NB4 (cell line): ENCODE measurements at regions not wholly inside any gene's neighbourhood (a gene's known extent, or its start where the extent isn't known, plus 50 kb on each side); places are given as distances from the start of the nearest gene placed in this dataset.
"Not testable (repeated sequence)": the region's sequence is repeated elsewhere in the genome, so short reads cannot be mapped to it uniquely, and the experiment has no call there.

Experiments used
- MYC ChIP-seq: IDR thresholded peaks from 2 replicates; pipeline ENCODE4 v1.6.1; 2011; ENCODE audit warnings: low read depth, low read length
- POLR2A ChIP-seq: IDR thresholded peaks from 2 replicates; pipeline ENCODE4 v1.6.1; 2011; ENCODE audit warnings: mild to moderate bottlenecking; ENCODE audit not compliant: insufficient read length; ENCODE audit errors: extremely low read depth
- TF ChIP-seq, protein P1 (sequence below): IDR thresholded peaks from one replicate; pipeline ENCODE4 v1.5.1; 2012; ENCODE audit warnings: low read depth, low read length
- TF ChIP-seq, protein P2 (sequence below): IDR thresholded peaks from 2 replicates; pipeline ENCODE4 v1.6.1; 2011; ENCODE audit warnings: low read depth, low read length

DNA sequence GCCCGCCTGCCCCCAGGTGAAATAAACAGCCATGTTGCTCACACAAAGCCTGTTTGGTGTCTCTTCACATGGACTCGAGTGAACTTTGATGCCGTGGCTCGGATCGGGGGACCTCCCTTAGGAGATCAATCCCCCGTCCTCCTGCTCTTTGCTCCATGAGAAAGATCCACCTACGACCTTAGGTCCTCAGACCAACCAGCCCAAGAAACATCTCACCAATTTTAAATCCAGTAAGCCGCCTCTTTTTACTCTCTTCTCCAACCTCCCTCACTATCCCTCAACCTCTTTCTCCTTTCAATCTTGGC is 521.0 kb downstream of the IRS2 start:
- TF ChIP-seq, protein P1, sequence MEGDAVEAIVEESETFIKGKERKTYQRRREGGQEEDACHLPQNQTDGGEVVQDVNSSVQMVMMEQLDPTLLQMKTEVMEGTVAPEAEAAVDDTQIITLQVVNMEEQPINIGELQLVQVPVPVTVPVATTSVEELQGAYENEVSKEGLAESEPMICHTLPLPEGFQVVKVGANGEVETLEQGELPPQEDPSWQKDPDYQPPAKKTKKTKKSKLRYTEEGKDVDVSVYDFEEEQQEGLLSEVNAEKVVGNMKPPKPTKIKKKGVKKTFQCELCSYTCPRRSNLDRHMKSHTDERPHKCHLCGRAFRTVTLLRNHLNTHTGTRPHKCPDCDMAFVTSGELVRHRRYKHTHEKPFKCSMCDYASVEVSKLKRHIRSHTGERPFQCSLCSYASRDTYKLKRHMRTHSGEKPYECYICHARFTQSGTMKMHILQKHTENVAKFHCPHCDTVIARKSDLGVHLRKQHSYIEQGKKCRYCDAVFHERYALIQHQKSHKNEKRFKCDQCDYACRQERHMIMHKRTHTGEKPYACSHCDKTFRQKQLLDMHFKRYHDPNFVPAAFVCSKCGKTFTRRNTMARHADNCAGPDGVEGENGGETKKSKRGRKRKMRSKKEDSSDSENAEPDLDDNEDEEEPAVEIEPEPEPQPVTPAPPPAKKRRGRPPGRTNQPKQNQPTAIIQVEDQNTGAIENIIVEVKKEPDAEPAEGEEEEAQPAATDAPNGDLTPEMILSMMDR: not testable (repeated sequence)
- TF ChIP-seq MYC, POLR2A: not testable (repeated sequence)
- TF ChIP-seq, protein P2, sequence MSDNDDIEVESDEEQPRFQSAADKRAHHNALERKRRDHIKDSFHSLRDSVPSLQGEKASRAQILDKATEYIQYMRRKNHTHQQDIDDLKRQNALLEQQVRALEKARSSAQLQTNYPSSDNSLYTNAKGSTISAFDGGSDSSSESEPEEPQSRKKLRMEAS: not testable (repeated sequence)
